Upper lobe of left lung (tissue), 6 donors: ENCODE measurements at regions not wholly inside any gene's neighbourhood (a gene's known extent, or its start where the extent isn't known, plus 50 kb on each side); places are given as distances from the start of the nearest gene placed in this dataset.

ENCODE experiments used
- ATAC-seq, 2 donors: fragments of 200-7000 bp; cut with Tn5 transposase; one replicate each; pipeline ENCODE4 v1.9.1; 2022; ENCODE audit warnings: mild to moderate bottlenecking in 2 of 2, moderate library complexity in 2 of 2; ENCODE audit not compliant: low FRiP score in 2 of 2
- DNase-seq, 2 donors: peaks; one replicate each; pipeline ENCODE4 v3.0.0-alpha.2; 2019 to 2020
- H3K27ac ChIP-seq, 4 donors: fragments of 200-600 bp; sonication (generic); one replicate each; pipeline ENCODE4 v1.5.1; 2016 to 2019
- H3K27me3 ChIP-seq, 4 donors: fragments of 200-600 bp; sonication (generic); one replicate each; pipeline ENCODE4 v1.5.1; 2017 to 2019
- H3K36me3 ChIP-seq, 4 donors: fragments of 200-600 bp; sonication (generic); one replicate each; pipeline ENCODE4 v1.5.1; 2016 to 2019
- H3K4me1 ChIP-seq, 4 donors: fragments of 200-600 bp; sonication (generic); one replicate each; pipeline ENCODE4 v1.5.1; 2018 to 2019
- H3K4me3 ChIP-seq, 4 donors: fragments of 200-600 bp; sonication (generic); one replicate each; pipeline ENCODE4 v1.5.1; 2017 to 2019; ENCODE audit warnings: mild to moderate bottlenecking in 2 of 4, moderate library complexity in 1 of 4
- H3K9me3 ChIP-seq, 4 donors: fragments of 200-600 bp; sonication (generic); one replicate each; pipeline ENCODE4 v1.5.1; 2018 to 2019
- CTCF ChIP-seq, 6 experiments: fragments of 450-650 bp in 4 of 6; fragments of 200-600 bp in 2 of 6; sonication (generic) in 2 of 6; IDR thresholded peaks; one replicate each; pipeline ENCODE4 v1.5.1; 2016 to 2019; ENCODE audit warnings: antibody characterized with exemption in 6 of 6
- EP300 ChIP-seq, 4 donors: sonication (generic); formaldehyde crosslinking; IDR thresholded peaks; one replicate each; pipeline ENCODE4 v1.5.1; 2017; ENCODE audit warnings: antibody characterized with exemption in 4 of 4, control low read depth in 2 of 4
- POLR2A ChIP-seq, 4 donors: fragments of 450-650 bp; IDR thresholded peaks; one replicate each; pipeline ENCODE4 v1.5.1; 2016 to 2017; ENCODE audit warnings: antibody characterized with exemption in 4 of 4, mild to moderate bottlenecking in 2 of 4
- POLR2AphosphoS5 ChIP-seq, 2 donors: sonication (generic); formaldehyde crosslinking; IDR thresholded peaks; one replicate each; pipeline ENCODE4 v1.5.1; 2017; ENCODE audit warnings: antibody characterized with exemption in 2 of 2
- WGBS, 2 donors: methylation state at CpG; one replicate each; pipeline ENCODE4 v1.1.5; 2017 to 2018; 5-methylcytosine and 5-hydroxymethylcytosine counted together
- donor health status: DM: no; HTN: no; CAD: no; lungs with moderate emphysema.
- donor health status: DM: no; HTN: yes; CAD: no; lungs with severe emphysema.

DNA sequence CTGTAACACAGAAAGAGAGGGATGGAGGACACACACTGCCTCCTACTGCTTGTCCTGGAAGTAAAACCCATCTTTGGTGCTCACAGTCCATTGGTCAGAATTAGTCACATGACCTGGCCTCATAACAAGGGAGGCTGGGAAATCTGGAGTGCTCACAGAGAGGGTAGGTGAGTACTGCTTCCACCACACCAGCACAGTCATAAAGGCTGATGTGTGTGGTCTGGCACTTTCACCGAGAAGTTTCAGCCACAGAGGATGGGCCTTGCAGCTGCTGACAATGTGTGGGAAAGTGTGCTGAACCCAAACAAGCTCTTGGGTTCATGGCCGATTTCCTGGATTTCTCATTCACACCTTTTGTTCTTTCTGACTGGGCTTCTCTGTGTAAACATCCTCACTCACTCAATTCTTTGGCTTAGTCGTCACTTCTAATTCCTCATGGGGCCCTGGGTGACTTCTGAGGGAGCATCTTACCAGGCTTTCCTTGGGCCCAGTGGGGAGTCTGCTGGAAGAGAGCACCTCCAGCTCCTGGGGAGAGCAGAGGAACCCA lies 100.7 kb downstream of the ASB7 start:
- H3K9me3 ChIP-seq = no peaks in the 10 kb centered on the region
- DNase-seq (no peak), ATAC-seq (peak in 1 of 2 donors; percentile 12)
- no peak overlapping the region for H3K4me3 ChIP-seq
- H3K27ac ChIP-seq = no peak overlapping the region
- 46 to 59% methylated on average over 3 of the region's 3 CpGs for WGBS, 2 donors
- TF ChIP-seq POLR2A (IDR thresholded peaks at IDR 0.05) (no peak), CTCF (IDR thresholded peaks at IDR 0.05) (no peak), EP300 (IDR thresholded peaks at IDR 0.05) (no peak)
- no peaks in the 10 kb centered on the region for H3K27me3 ChIP-seq
- H3K36me3 ChIP-seq = no peaks in the 10 kb centered on the region
- no peaks in the 10 kb centered on the region for H3K4me1 ChIP-seq

- 86 to 90% methylated on average over 10 of the region's 10 CpGs for WGBS, 2 donors
- Histone ChIP-seq H3K4me1 (no peaks in the 10 kb centered on the region), H3K36me3 (no peaks in the 10 kb centered on the region), H3K4me3 (no peak overlapping the region), H3K9me3 (no peaks in the 10 kb centered on the region), H3K27me3 (no peaks in the 10 kb centered on the region), H3K27ac (no peak overlapping the region)
- no peak for ATAC-seq
- DNase-seq = no peak
- no peak for TF ChIP-seq EP300 (IDR thresholded peaks at IDR 0.05)
- TF ChIP-seq POLR2AphosphoS5 (IDR thresholded peaks at IDR 0.05) = no peak
Measured at GRCh38 chr15:100703671-100704070, 101.3 kb downstream of the ASB7 start.

DNA sequence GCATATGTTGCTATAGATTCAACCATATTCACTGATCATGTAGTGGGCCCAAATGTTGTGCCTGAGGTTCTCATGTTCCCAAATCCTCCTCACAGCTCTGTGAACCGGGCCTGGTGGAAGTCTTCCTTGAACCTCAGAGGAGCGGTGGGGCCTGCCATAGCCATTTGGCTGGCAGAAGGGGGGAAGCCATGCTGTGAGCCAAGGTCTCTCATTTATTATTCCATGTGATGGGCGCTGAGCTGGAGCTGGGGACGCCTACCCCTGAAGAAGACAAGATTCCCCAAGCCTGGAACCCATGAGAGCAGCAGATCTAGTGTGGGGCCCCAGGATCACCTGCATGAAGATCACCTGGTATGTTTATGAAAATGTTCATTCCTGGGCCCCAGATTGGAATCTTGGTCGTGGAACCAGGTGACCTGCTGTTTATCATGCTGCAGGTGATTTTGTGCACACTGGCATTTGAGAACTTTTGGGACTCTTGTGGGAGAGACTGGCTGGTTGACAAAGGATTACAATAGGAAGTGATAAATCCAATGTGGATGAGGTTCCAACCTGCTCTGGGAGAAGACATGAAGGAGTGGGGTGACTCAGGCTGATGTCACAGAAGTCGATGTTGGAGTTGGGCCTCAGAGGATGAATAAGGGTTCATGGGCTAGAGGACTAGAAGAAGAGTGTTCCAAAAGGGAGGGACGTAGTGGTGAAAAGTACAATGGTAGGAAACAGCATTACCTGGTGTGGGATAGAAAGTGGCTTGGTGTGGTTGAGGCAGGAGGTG lies 102.1 kb downstream of the ASB7 start:
- H3K4me3 ChIP-seq = no peak overlapping the region
- H3K27me3 ChIP-seq = no peaks in the 10 kb centered on the region
- no peaks in the 10 kb centered on the region for H3K4me1 ChIP-seq
- H3K27ac ChIP-seq = no peak overlapping the region
- H3K36me3 ChIP-seq = no peaks in the 10 kb centered on the region
- DNase-seq (no peak), ATAC-seq (peak in 1 of 2 donors; percentile 66)
- TF ChIP-seq EP300 (IDR thresholded peaks at IDR 0.05) (no peak), POLR2AphosphoS5 (IDR thresholded peaks at IDR 0.05) (no peak), CTCF (IDR thresholded peaks at IDR 0.05) (no peak), POLR2A (IDR thresholded peaks at IDR 0.05) (no peak)
- 75 to 83% methylated on average over 7 of the region's 7 CpGs for WGBS, 2 donors
- no peaks in the 10 kb centered on the region for H3K9me3 ChIP-seq

DNA sequence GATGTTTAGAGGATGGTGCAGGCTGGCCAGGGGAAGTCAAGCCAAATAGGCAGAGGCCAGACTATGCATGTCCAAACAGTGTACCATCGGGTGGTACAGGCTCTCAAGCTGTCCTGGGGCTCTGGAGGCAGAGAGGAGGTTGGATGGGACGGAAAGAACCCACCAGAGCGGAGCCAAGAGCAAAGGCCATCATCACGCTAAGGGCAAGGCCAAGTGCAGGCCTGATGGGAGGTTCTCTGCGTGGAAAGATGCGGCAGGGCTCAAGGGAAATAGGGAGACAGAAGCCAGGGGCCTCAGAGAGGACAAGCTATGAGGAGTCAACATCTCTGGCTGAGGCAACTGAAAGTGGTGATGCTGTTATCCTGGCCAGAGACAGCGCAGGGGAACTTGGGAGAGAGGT lies 102.7 kb downstream of the ASB7 start:
- no peaks in the 10 kb centered on the region for H3K36me3 ChIP-seq
- H3K27me3 ChIP-seq = no peaks in the 10 kb centered on the region
- 87 to 93% methylated on average over 7 of the region's 7 CpGs for WGBS, 2 donors
- no peaks in the 10 kb centered on the region for H3K4me1 ChIP-seq
- ATAC-seq (peak in 1 of 2 donors; percentile 11), DNase-seq (no peak)
- H3K9me3 ChIP-seq = no peaks in the 10 kb centered on the region
- no peak overlapping the region for H3K4me3 ChIP-seq
- H3K27ac ChIP-seq = no peak overlapping the region
- TF ChIP-seq EP300 (IDR thresholded peaks at IDR 0.05) = no peak
- TF ChIP-seq POLR2AphosphoS5 (IDR thresholded peaks at IDR 0.05) = no peak
- no peak for TF ChIP-seq POLR2A (IDR thresholded peaks at IDR 0.05)
- no peak for TF ChIP-seq CTCF (IDR thresholded peaks at IDR 0.05)

GRCh38 chr15:100705841-100706240 lies 103.5 kb downstream of the ASB7 start:
- H3K4me3 ChIP-seq = no peak overlapping the region
- H3K9me3 ChIP-seq = no peaks in the 10 kb centered on the region
- H3K4me1 ChIP-seq = no peaks in the 10 kb centered on the region
- H3K27ac ChIP-seq = no peak overlapping the region
- DNase-seq (no peak), ATAC-seq (no peak)
- TF ChIP-seq POLR2AphosphoS5 (IDR thresholded peaks at IDR 0.05) = no peak
- no peak for TF ChIP-seq CTCF (IDR thresholded peaks at IDR 0.05)
- no peak for TF ChIP-seq POLR2A (IDR thresholded peaks at IDR 0.05)
- no peak for TF ChIP-seq EP300 (IDR thresholded peaks at IDR 0.05)
- no peaks in the 10 kb centered on the region for H3K27me3 ChIP-seq
- no peaks in the 10 kb centered on the region for H3K36me3 ChIP-seq
- WGBS, 2 donors = 93% methylated on average over 11 of the region's 11 CpGs; no CpG with 5 or more reads in 1 of the 2 donors
